HEK293T (cell line): ENCODE measurements at regions not wholly inside any gene's neighbourhood (a gene's known extent, or its start where the extent isn't known, plus 50 kb on each side); places are given as distances from the start of the nearest gene placed in this dataset.

Experiments used
- CTCF ChIA-PET: fragments of 350-600 bp; formaldehyde crosslinking; extraction: SDS; loops from one replicate; lab custom pipeline; 2021; ENCODE audit warnings: antibody characterized with exemption, inconsistent platforms; lab: Yijun Ruan, JAX
- POLR2A ChIA-PET: fragments of 350-600 bp; formaldehyde crosslinking; extraction: SDS; loops from one replicate; lab custom pipeline; 2020; ENCODE audit warnings: antibody characterized with exemption, inconsistent platforms; lab: Yijun Ruan, JAX
- DNase-seq: peaks from one replicate; pipeline ENCODE4 v3.0.0; 2012; ENCODE audit warnings: mixed read lengths; ENCODE audit errors: extremely low spot score
- ARNT ChIP-seq: fragments of 450-650 bp; IDR thresholded peaks from 2 replicates; pipeline ENCODE4 v1.6.1; 2017; ENCODE audit warnings: mild to moderate bottlenecking
- BHLHE40 ChIP-seq: fragments of 450-650 bp; IDR thresholded peaks from 2 replicates; pipeline ENCODE4 v1.6.1; 2016; ENCODE audit warnings: mild to moderate bottlenecking, moderate library complexity, borderline replicate concordance
- CTBP1 ChIP-seq: fragments of 450-650 bp; IDR thresholded peaks from 2 replicates; pipeline ENCODE4 v1.6.1; 2016; ENCODE audit warnings: borderline replicate concordance
- ELF4 ChIP-seq: fragments of 450-650 bp; IDR thresholded peaks from 2 replicates; pipeline ENCODE4 v1.6.1; 2017; ENCODE audit warnings: antibody characterized with exemption
- FOXA1 ChIP-seq: fragments of 450-650 bp; IDR thresholded peaks from 2 replicates; pipeline ENCODE4 v1.6.1; 2016; ENCODE audit warnings: mild to moderate bottlenecking
- FOXK2 ChIP-seq: fragments of 450-650 bp; IDR thresholded peaks from 2 replicates; pipeline ENCODE4 v1.6.1; 2016; ENCODE audit warnings: mild to moderate bottlenecking
- FOXM1 ChIP-seq: fragments of 450-650 bp; IDR thresholded peaks from 2 replicates; pipeline ENCODE4 v1.6.1; 2017; ENCODE audit warnings: mild to moderate bottlenecking, borderline replicate concordance
- HDGF ChIP-seq: fragments of 450-650 bp; IDR thresholded peaks from 2 replicates; pipeline ENCODE4 v1.6.1; 2017; ENCODE audit warnings: antibody characterized with exemption, borderline replicate concordance
- L3MBTL2 ChIP-seq: fragments of 450-650 bp; conservative IDR thresholded peaks from 2 replicates; pipeline ENCODE4 v1.6.1; 2016; ENCODE audit warnings: mild to moderate bottlenecking
- LEF1 ChIP-seq: fragments of 450-650 bp; IDR thresholded peaks from 2 replicates; pipeline ENCODE4 v1.6.1; 2017; ENCODE audit warnings: mild to moderate bottlenecking, borderline replicate concordance
- NFRKB ChIP-seq: fragments of 450-650 bp; IDR thresholded peaks from 2 replicates; pipeline ENCODE4 v1.6.1; 2016; ENCODE audit warnings: mild to moderate bottlenecking, moderate library complexity
- PKNOX1 ChIP-seq: fragments of 450-650 bp; IDR thresholded peaks from 2 replicates; pipeline ENCODE4 v1.6.1; 2016
- SP1 ChIP-seq: fragments of 450-650 bp; IDR thresholded peaks from 2 replicates; pipeline ENCODE4 v1.6.1; 2017
- SUZ12 ChIP-seq: fragments of 450-650 bp; IDR thresholded peaks from 2 replicates; pipeline ENCODE4 v1.6.1; 2016; ENCODE audit warnings: mild to moderate bottlenecking
- TARDBP ChIP-seq: fragments of 450-650 bp; IDR thresholded peaks from 2 replicates; pipeline ENCODE4 v1.6.1; 2016
- ZNF384 ChIP-seq: fragments of 450-650 bp; IDR thresholded peaks from 2 replicates; pipeline ENCODE4 v1.6.1; 2016

DNA sequence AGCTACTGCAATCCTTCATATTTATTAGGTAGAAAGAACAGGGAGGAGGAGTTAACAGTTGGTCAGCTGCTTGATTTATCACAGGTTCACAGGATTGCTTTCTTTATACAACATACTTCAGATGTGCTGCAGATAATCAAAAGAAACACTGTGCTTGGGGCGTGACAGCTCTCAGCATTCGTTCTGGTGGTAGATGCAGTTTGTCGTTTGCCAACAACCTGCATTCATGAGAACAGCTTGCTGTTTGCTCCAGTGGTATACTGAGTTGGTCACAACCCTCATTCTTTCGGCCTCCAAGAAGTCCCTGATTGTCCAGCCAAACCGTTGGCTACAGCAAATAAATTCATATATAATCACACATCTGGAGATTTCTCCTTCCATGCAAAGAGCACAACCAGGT is 120.5 kb downstream of the ZNF280B start:
- CTCF ChIA-PET, result no interaction called here
- no peak for TF ChIP-seq TARDBP
- no peak for TF ChIP-seq HDGF
- TF ChIP-seq FOXA1, result no peak
- no peak for TF ChIP-seq SP1
- TF ChIP-seq SUZ12, result no peak
- TF ChIP-seq FOXK2, result no peak
- no peak for TF ChIP-seq L3MBTL2
- POLR2A ChIA-PET, result no interaction called here
- DNase-seq, result no peak

DNA sequence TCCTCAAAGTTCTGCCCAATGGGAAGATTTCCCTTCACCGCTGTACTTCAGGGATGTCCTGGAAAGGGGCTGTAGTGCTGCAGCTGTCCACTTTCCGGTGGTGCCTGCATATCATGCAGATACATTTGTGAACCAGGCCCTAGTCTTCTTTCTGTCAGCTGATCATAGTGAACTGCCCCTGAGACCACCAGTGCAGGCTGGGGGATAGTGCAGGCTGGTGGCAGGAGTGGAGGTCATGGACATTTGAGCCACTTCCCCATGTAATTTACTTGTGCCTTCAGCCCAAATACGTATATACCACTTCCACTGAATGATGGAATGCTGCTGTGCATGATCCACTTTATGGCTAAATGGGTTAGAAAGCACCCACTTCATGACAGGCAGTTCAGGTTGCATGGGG is 120.0 kb downstream of the ZNF280B start:
- DNase-seq, result no peak
- ChIA-PET POLR2A (no interaction called here), CTCF (no interaction called here)
- no peak for TF ChIP-seq CTBP1
- no peak for TF ChIP-seq FOXM1
- no peak for TF ChIP-seq ELF4
- no peak for TF ChIP-seq NFRKB
- TF ChIP-seq FOXA1, result no peak

DNA sequence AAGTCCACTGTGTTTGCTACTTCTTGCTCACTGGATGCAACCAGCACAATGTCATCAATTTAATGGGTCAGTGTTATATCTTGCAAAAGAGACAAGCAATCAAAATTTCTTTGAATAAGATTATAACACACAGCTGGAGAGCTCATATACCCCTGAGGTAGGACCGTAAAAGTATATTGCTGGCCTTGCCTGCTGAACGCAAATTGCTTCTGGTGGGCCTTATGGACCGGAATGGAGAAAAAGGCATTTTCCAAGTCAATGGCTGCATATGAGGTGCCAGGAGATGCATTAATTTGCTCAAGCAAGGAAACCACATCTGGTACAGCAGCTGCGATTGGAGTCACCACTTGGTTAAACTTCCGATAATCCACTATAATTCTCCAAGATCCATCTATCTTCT is 119.1 kb downstream of the ZNF280B start:
- ChIA-PET POLR2A (no interaction called here), CTCF (interaction anchor here (0.7 kb wide), 1 partner anchor 21 kb away, joined by 3 read pairs; no protein-coding TSS in a partner anchor)
- DNase-seq, result no peak
- TF ChIP-seq BHLHE40, result no peak
- TF ChIP-seq HDGF, result no peak
- TF ChIP-seq CTBP1, result no peak
- TF ChIP-seq FOXM1, result no peak
- no peak for TF ChIP-seq SUZ12
- no peak for TF ChIP-seq ELF4
- no peak for TF ChIP-seq ZNF384
- TF ChIP-seq FOXK2, result no peak
- no peak for TF ChIP-seq NFRKB
- no peak for TF ChIP-seq FOXA1

DNA sequence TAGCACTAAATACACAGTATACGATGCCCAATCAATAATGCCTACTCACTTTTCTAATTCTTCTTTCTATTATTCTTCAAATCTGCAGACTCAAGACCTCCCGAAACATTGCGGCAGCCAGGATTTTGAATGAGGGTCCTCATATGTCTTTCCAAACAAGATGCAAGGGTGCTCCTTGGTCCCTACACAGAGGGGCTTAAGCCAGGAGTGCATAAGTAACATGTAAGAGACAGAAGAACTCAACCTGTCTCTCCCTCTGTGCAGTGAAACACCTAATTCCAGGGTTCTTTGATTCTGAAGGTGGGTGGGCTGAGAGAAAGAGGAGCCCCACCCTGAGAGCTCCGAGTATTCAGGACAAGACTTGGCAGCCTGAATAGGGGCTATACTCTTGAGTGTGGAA is 117.6 kb downstream of the ZNF280B start:
- DNase-seq, result no peak
- POLR2A ChIA-PET, result no interaction called here
- CTCF ChIA-PET, result no interaction called here
- TF ChIP-seq FOXK2, result no peak
- TF ChIP-seq CTBP1, result no peak
- TF ChIP-seq ELF4, result no peak
- no peak for TF ChIP-seq TARDBP
- TF ChIP-seq HDGF, result no peak
- TF ChIP-seq SUZ12, result no peak
- TF ChIP-seq NFRKB, result no peak

DNA sequence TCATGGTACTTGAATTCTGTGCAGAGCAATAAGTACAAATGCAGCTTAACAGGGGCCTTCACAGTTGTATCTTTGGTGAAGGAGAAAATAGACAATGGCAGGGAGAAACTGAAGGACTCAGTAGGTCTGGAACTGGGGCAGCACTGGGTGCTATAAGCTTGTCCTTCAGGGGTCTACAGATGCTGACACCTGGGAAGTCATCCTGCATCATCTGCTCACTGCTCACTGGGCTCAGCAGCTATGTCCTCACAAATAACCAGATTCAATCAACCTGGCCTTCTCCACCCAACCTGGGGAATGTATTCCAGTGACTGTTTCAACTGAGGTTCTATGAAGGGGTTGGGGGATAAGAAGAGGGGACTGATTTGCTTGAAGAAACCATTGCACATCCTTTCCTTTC is 117.0 kb downstream of the ZNF280B start:
- POLR2A ChIA-PET, result no interaction called here
- DNase-seq, result no peak
- TF ChIP-seq ZNF384 (no peak), LEF1 (no peak), NFRKB (no peak)
- CTCF ChIA-PET, result no interaction called here

DNA sequence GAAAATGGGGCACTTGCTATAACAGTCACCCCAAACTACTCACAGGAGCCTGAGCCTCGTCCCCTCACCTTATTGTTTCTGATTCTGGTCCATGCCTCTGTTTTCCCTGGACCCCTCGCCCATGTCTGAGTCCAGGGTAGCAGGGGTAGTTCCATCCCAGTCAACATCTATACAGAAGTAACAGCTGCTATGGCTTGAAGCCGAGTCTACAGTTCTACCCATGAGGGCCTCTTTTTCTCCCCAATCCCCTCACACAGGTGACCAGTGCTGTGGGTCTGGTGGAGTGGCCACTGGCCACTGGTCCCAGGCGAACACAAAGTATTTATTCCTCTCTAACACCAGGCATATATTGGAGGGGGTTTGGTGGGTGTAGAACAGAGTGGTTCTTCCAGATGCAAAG is 116.4 kb downstream of the ZNF280B start:
- CTCF ChIA-PET, result no interaction called here

DNA sequence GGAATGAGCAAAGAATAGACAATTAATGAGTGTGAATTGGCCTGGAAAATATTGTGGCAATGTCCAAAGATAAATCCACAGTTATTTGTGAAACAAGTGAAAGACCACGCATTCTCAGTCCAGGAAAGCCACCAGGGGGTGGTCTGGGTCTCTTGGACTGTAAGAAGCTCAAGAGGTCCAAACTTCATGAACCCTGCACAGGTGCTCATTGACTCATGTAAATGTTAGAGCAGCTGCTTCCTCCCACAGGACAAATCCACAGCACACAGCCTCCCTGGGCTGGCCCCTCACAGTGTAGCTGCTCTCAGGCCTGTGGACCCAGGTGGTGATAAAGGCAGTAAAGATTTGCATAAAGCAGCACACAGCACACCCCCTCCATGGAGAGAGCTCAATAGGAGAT is 114.0 kb downstream of the ZNF280B start:
- ChIA-PET POLR2A (no interaction called here), CTCF (no interaction called here)
- no peak for TF ChIP-seq SUZ12
- TF ChIP-seq LEF1, result no peak
- TF ChIP-seq CTBP1, result no peak
- TF ChIP-seq PKNOX1, result no peak
- TF ChIP-seq HDGF, result no peak
- no peak for TF ChIP-seq BHLHE40
- no peak for TF ChIP-seq ARNT
- no peak for TF ChIP-seq FOXM1
- no peak for TF ChIP-seq ZNF384
- TF ChIP-seq FOXA1, result no peak
- TF ChIP-seq TARDBP, result no peak
- TF ChIP-seq NFRKB, result no peak
- TF ChIP-seq ELF4, result no peak
- no peak for TF ChIP-seq FOXK2
- TF ChIP-seq SP1, result no peak
- no peak for TF ChIP-seq L3MBTL2
- DNase-seq, result no peak

More for the DNA sequence above, 116.4 kb downstream of the ZNF280B start:
- POLR2A ChIA-PET, result no interaction called here
- no peak for TF ChIP-seq ELF4
- TF ChIP-seq FOXA1, result no peak
- no peak for TF ChIP-seq SP1
- TF ChIP-seq L3MBTL2, result no peak
- TF ChIP-seq NFRKB, result no peak
- DNase-seq, result no peak

GRCh38 chr22:22395245-22395644 is 113.3 kb downstream of the ZNF280B start:
- ChIA-PET POLR2A (no interaction called here), CTCF (no interaction called here)
- TF ChIP-seq CTBP1, result no peak
- no peak for TF ChIP-seq L3MBTL2
- TF ChIP-seq TARDBP, result no peak
- TF ChIP-seq FOXK2, result no peak
- TF ChIP-seq ZNF384, result no peak
- TF ChIP-seq PKNOX1, result no peak
- no peak for TF ChIP-seq NFRKB
- no peak for TF ChIP-seq HDGF
- TF ChIP-seq BHLHE40, result no peak
- no peak for TF ChIP-seq ARNT
- no peak for TF ChIP-seq LEF1
- no peak for TF ChIP-seq FOXM1
- no peak for TF ChIP-seq ELF4
- TF ChIP-seq SUZ12, result no peak
- TF ChIP-seq SP1, result no peak
- no peak for TF ChIP-seq FOXA1
- DNase-seq, result no peak
